Left lung (tissue), 4 donors: ENCODE measurements at regions not wholly inside any gene's neighbourhood (a gene's known extent, or its start where the extent isn't known, plus 50 kb on each side); places are given as distances from the start of the nearest gene placed in this dataset.

Experiments used
- ATAC-seq: fragments of 200-7000 bp; cut with Tn5 transposase; one replicate; pipeline ENCODE4 v1.9.1; 2020; ENCODE audit warnings: moderate library complexity
- DNase-seq, 4 donors: peaks; one replicate each; pipeline ENCODE4 v3.0.0-alpha.2; 2013 to 2020
- H3K27ac ChIP-seq, 2 donors: fragments of 200-600 bp; sonication (generic) in 1 of 2; one replicate each; pipeline versions ENCODE4 v1.5.0 to v1.8.0; 2020 to 2021
- H3K27me3 ChIP-seq, 2 donors: fragments of 200-600 bp; sonication (generic) in 1 of 2; one replicate each; pipeline versions ENCODE4 v1.5.0 to v1.8.0; 2020 to 2021
- H3K36me3 ChIP-seq, 2 donors: fragments of 200-600 bp; sonication (generic) in 1 of 2; one replicate each; pipeline versions ENCODE4 v1.5.0 to v1.8.0; 2020 to 2021
- H3K4me1 ChIP-seq, 2 donors: fragments of 200-600 bp; one replicate each; pipeline ENCODE4 v1.8.0; 2021
- H3K4me3 ChIP-seq, 2 donors: fragments of 200-600 bp; sonication (generic) in 1 of 2; one replicate each; pipeline versions ENCODE4 v1.5.0 to v1.8.0; 2020 to 2021; ENCODE audit warnings: mild to moderate bottlenecking in 1 of 2
- H3K9me3 ChIP-seq, 2 donors: fragments of 200-600 bp; sonication (generic) in 1 of 2; one replicate each; pipeline versions ENCODE4 v1.5.0 to v1.8.0; 2020 to 2021
- CTCF ChIP-seq, 2 donors: fragments of 200-600 bp; sonication (generic) in 1 of 2; IDR thresholded peaks; one replicate each; pipeline versions ENCODE4 v1.5.0 to v1.8.0; 2021; ENCODE audit warnings: antibody characterized with exemption in 2 of 2
- intact Hi-C, 2 donors: fragments of 100-400 bp; cut with DNase I; formaldehyde crosslinking; loops; one replicate each; pipeline versions ENCODE4 v1.11.2 to v1.14.2; 2022
- donor health status: DM: no; HTN: yes; CAD: no.
- donor health status: DM: no; HTN: no; CAD: no.

- Histone ChIP-seq H3K9me3 (no peaks in the 10 kb centered on the region), H3K4me3 (no peak overlapping the region), H3K4me1 (peaks cover 0 to 5% of the 10 kb centered on the region in 2 donors), H3K36me3 (no peaks in the 10 kb centered on the region), H3K27me3 (no peaks in the 10 kb centered on the region), H3K27ac (no peak overlapping the region)
- intact Hi-C loops: no loop called here
- no peak for TF ChIP-seq CTCF (IDR thresholded peaks at IDR 0.05)
- no peak for DNase-seq
- ATAC-seq: no peak
These were observed 83.2 kb upstream of the SSBP2 start for GRCh38 chr5:81834021-81834660.

GRCh38 chr5:81830596-81830995 is 79.7 kb upstream of the SSBP2 start:
- intact Hi-C loops: no loop called here
- H3K36me3 ChIP-seq: no peaks in the 10 kb centered on the region
- no peaks in the 10 kb centered on the region for H3K27me3 ChIP-seq
- H3K9me3 ChIP-seq: no peaks in the 10 kb centered on the region
- no peak overlapping the region for H3K4me3 ChIP-seq
- no peak for TF ChIP-seq CTCF (IDR thresholded peaks at IDR 0.05)
- DNase-seq: no peak
- H3K27ac ChIP-seq: no peak overlapping the region
- H3K4me1 ChIP-seq: no peaks in the 10 kb centered on the region
- no peak for ATAC-seq

- Histone ChIP-seq H3K4me3 (no peak overlapping the region), H3K27ac (no peak overlapping the region), H3K36me3 (no peaks in the 10 kb centered on the region), H3K9me3 (no peaks in the 10 kb centered on the region), H3K27me3 (no peaks in the 10 kb centered on the region), H3K4me1 (no peaks in the 10 kb centered on the region)
- ATAC-seq: no peak
- intact Hi-C loops: no loop called here
- no peak for DNase-seq
- no peak for TF ChIP-seq CTCF (IDR thresholded peaks at IDR 0.05)
These were observed 78.3 kb upstream of the SSBP2 start for GRCh38 chr5:81829242-81829641.

GRCh38 chr5:81827500-81827899 is 76.6 kb upstream of the SSBP2 start:
- ATAC-seq (no peak), DNase-seq (no peak)
- H3K9me3 ChIP-seq: no peaks in the 10 kb centered on the region
- intact Hi-C loops: no loop called here
- no peak overlapping the region for H3K4me3 ChIP-seq
- no peaks in the 10 kb centered on the region for H3K27me3 ChIP-seq
- no peak for TF ChIP-seq CTCF (IDR thresholded peaks at IDR 0.05)
- H3K4me1 ChIP-seq: no peaks in the 10 kb centered on the region
- H3K27ac ChIP-seq: no peak overlapping the region
- H3K36me3 ChIP-seq: no peaks in the 10 kb centered on the region

GRCh38 chr5:81826128-81826527 is 75.2 kb upstream of the SSBP2 start:
- Histone ChIP-seq H3K27me3 (no peaks in the 10 kb centered on the region), H3K4me1 (no peaks in the 10 kb centered on the region), H3K9me3 (no peaks in the 10 kb centered on the region), H3K36me3 (no peaks in the 10 kb centered on the region), H3K27ac (no peak overlapping the region), H3K4me3 (no peak overlapping the region)
- ATAC-seq (no peak), DNase-seq (no peak)
- intact Hi-C loops: no loop called here
- TF ChIP-seq CTCF (IDR thresholded peaks at IDR 0.05): no peak
